Activated CD8-positive, alpha-beta memory T cell treated with anti-CD3 and anti-CD28 coated beads for 36 hours (primary cell): ENCODE measurements at regions not wholly inside any gene's neighbourhood (a gene's known extent, or its start where the extent isn't known, plus 50 kb on each side); places are given as distances from the start of the nearest gene placed in this dataset.

ENCODE experiments used
- CTCF ChIA-PET: fragments of 350-600 bp; sonication (Branson Sonifier 250); formaldehyde crosslinking; loops from one replicate; lab custom pipeline; 2021; ENCODE audit warnings: antibody characterized with exemption; lab: Charles Lee
- POLR2A ChIA-PET: fragments of 350-600 bp; sonication (Branson Sonifier 250); formaldehyde crosslinking; loops from one replicate; lab custom pipeline; 2021; ENCODE audit warnings: antibody characterized with exemption; lab: Charles Lee

DNA sequence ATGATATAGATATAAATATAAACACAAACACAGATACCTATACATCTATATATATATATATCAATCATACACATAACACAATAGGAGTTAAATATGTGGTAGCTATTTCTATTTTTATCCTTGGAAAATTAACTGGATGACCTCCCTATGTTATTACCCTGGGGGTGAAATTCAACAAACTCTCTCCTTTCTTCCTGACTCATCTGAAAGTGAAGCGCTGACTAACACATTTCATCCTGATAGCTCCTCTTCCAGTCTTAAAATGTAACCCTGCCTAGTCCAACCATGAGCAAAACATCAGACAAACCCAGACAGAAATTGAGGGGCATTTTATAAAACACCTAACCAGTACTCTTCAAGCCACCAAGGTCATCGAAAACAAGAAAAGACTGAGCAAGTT is 220.6 kb upstream of the ISX start:
- POLR2A ChIA-PET: no interaction called here
- CTCF ChIA-PET: no interaction called here

DNA sequence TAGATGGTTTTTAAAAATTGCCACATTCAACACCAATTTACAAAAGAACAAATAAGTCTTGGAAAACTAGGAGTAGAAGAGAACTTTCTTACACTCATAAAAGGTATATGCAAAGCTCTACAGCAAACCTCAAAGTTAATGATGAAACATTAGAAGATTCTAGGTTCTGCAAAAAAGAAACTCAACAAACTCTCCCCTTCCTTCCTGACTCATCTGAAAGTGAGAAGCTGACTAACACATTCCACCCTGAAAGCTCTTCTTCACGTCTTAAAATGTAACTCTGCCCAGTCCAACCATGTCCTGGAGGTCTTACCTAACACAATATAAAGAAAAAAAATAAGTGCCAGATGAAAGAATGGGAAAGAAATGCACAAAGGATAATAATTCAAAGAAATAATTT is 218.9 kb upstream of the ISX start:
- CTCF ChIA-PET: no interaction called here
- POLR2A ChIA-PET: no interaction called here

DNA sequence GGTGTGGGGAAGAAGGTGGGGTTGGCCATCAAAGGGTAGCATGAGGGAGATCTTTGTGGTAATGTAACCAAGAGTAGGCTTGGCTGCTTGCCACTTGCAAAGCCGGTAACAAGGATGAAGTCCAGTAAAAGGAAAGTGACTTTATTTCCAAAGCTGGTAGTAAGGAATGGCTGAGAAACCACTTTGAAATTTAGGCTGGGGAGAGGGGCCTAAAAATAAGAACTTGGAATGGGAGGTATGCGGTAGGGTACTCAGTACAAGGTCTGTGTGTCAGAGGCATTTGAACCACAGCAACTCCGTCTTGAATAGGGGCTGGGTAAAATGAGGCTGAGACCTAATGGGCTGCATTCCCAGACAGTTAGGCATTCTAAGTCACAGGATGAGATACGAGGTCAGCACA is 216.0 kb upstream of the ISX start:
- POLR2A ChIA-PET: no interaction called here
- CTCF ChIA-PET: no interaction called here

GRCh38 chr22:34851918-34852662 is 213.9 kb upstream of the ISX start:
- CTCF ChIA-PET: no interaction called here
- POLR2A ChIA-PET: no interaction called here

DNA sequence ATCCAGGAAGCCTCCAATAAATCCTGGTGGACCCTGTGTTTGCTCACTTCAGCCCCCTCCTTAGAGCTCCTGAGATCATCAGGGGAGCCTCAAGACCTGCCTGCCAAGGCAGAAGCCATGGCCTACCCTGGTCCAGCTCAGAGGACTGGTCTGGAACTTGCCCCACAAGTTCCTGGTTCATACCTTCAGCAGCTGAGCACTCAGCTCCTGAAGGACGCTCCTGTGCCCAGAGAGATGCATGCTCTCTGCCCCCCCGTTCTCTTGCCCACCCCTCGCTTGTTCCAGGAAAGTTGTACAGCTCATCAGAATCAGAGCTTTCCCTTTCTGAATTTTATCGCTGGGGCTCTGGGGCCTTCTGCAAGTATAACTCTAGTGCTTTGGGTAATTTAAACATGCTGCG is 210.5 kb upstream of the ISX start:
- POLR2A ChIA-PET: no interaction called here
- CTCF ChIA-PET: no interaction called here

GRCh38 chr22:34858066-34858465 is 207.9 kb upstream of the ISX start:
- ChIA-PET POLR2A (no interaction called here), CTCF (no interaction called here)

DNA sequence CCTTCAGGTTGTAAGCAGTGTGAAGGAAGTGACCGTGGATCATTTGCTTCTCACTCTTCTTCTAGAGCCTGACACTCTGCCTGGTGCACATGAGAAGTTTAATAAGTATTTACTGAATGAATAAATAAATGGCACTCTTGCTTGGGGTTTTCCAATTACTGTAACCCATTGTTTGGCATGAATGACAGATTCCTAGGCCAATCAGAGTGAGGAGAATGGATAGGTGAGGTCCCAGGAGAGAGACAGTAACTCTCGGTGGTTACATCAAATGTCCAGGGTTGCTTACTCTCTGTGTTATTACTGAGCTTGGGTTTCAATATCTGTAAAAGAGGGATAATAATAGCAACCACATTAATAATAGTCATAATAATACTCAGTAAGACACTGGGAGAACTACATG is 204.2 kb upstream of the ISX start:
- ChIA-PET POLR2A (no interaction called here), CTCF (no interaction called here)

GRCh38 chr22:34866081-34866480 is 199.9 kb upstream of the ISX start:
- ChIA-PET CTCF (interaction anchor here (0.6 kb wide), 1 partner anchor 9 kb away, joined by 3 read pairs; no protein-coding TSS in a partner anchor), POLR2A (no interaction called here)

DNA sequence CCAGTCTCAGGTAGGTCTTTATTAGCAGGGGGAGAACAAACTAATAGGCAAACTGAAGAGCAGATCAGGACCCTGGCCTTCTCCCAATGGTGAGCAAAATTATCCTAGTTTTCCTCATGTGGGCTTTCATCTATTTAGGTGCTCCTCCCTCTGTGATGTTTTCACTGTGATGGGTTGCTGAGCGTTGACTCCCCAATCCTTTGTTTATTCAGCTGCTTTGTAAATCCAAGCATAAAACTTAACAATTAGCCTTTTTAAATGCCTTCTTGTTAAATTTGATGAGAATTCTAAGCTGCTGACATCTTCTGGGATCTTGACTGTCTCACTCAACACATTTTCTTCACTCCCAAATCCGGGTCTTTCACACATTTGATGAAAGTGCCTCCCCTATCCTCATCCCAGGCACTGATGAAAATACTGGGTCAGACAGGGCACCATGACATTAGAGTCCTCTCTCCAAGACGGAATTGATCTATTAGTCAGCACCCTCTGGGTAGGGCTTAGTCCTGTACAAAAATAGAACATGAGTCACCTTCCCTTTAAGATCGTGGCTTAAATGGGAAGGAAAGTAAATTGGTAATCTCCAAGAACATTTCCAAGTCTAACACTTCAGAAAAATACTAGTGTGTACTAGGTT is 199.3 kb upstream of the ISX start:
- ChIA-PET POLR2A (no interaction called here), CTCF (no interaction called here)

DNA sequence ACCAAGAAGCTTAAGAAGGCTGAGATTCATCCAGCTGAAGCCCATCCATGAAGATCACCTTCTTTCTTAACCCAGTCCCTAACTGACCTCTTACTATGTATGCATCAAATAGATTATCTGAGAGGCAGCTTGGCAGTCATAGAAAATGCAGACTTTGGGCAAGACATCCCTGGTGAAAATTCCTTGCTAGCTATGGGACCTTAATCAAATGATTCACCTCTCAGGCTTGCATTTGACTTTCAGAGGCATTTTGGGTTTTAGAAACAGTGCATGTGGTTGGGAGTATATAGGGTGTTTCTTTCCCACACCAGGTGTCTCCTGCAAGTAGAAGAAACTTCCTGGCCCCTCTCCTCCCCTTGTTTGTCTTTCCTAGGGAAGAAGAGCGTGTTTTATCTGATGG is 188.5 kb upstream of the ISX start:
- CTCF ChIA-PET: no interaction called here
- POLR2A ChIA-PET: no interaction called here

- CTCF ChIA-PET: no interaction called here
- POLR2A ChIA-PET: no interaction called here
Measured at GRCh38 chr22:34878171-34878570, 187.8 kb upstream of the ISX start.

GRCh38 chr22:34879001-34879400 is 187.0 kb upstream of the ISX start:
- ChIA-PET POLR2A (no interaction called here), CTCF (no interaction called here)

DNA sequence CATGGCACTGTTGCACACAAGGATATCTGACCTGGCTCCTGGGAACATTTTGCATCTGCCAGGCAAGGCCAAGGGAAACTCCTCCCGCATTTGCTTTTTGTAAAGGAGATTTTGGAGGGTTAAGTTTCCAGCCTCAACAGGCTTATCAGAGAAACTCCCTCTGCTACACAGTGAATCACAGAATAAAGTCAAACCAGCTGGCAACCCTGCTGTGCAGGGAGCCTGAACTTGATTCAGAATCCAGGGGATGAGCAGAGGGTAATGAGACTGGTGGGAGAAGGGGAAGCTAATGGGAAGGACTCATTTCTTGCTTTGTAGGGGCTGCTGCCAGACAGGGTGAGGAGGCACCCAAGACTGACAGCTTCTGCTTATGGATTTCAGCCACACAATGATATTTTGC is 185.3 kb upstream of the ISX start:
- POLR2A ChIA-PET: no interaction called here
- CTCF ChIA-PET: no interaction called here

DNA sequence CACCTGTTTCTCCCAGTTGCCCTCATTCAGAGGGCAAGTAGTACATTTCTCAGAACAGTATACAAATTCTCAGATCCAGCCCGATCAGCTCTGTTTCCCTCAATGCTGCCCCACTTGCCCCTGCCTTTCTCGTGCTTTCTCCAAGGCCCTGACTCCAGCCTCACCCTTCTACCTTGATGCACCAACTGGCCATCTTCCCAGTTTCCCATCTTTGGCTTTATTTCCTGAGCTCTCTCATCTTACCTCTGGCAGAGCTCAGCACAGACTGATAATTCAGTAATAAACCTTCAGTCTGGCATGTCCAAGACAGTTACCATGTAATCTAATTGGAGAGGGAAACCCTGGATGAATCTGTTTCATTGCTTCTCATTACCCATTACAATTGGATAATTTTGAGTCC is 184.5 kb upstream of the ISX start:
- CTCF ChIA-PET: no interaction called here
- POLR2A ChIA-PET: no interaction called here

DNA sequence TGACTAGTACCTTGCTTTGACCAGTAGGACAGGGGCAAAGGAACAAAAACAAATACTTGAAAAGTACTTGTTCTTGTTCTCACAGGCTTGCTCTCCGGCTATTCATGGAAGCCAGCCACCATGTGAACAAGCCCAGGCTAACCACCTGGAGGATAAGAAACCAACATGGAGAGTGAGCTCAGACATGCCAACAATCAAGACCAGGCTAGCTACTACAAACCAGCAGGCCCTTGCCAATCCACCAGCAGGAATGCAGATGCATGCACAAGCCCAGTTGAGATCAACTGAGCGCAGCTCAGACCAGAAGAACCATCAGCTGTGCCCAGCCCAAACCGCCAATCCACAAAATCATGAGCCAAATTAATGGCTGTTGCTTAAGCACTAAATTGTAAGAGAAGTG is 180.1 kb upstream of the ISX start:
- ChIA-PET POLR2A (no interaction called here), CTCF (no interaction called here)

DNA sequence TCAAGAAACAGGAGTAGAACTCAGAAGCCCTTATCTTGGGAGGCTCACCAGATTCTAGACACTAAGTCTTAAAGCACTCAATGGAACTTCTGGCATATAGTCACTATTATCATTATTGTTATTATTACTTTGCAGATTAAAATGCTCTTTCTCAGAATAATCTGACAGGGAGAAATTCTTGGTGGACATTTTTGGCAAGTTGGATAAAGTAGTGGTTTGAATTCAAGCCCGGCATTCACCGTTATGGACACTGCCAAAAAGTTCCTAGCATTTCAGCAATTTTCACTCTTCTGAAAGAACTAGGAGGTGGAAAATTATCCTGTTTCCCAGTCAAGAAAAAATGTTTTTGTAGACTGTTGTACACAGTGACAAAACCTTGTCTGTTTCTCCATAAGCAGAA is 179.6 kb upstream of the ISX start:
- ChIA-PET POLR2A (no interaction called here), CTCF (no interaction called here)

DNA sequence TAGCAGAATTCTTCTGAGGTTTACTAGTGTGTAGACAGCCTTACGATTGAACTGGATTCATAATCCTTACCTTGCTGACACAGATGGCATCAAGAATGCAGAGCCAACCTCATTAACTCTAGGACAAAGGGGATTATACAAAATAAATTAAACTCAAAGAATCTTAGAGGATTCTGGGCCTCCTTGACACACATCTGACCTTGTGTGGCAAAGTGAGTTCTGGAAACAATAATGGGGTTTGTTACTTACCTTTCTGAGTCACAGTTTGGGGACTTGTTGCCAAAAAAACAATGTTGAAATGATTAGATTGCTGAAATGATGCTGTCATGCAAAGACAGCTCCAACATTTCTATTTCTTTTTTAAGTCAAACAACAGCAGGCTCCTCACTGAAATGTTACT is 179.1 kb upstream of the ISX start:
- ChIA-PET POLR2A (no interaction called here), CTCF (no interaction called here)

GRCh38 chr22:34897126-34897525 is 168.8 kb upstream of the ISX start:
- ChIA-PET CTCF (no interaction called here), POLR2A (no interaction called here)

DNA sequence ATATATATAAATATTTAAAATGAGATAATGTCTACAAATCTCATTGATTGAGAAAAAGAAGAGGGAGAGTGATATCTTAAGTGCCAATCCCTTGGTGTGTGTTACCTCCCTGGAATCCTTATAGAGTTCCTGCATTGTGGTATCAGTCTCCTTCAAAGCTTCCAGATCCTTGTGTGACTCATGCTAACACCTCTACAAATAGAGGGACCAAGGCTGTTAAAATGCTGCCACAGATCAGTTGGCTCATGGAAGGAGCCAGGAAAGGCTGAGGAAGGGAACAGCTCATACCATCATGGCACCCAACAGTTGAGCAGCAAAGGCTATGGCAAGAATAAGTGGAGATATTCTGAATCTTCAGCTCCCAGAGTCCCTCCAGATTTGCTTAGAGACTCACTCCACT is 163.6 kb upstream of the ISX start:
- CTCF ChIA-PET: no interaction called here
- POLR2A ChIA-PET: no interaction called here

DNA sequence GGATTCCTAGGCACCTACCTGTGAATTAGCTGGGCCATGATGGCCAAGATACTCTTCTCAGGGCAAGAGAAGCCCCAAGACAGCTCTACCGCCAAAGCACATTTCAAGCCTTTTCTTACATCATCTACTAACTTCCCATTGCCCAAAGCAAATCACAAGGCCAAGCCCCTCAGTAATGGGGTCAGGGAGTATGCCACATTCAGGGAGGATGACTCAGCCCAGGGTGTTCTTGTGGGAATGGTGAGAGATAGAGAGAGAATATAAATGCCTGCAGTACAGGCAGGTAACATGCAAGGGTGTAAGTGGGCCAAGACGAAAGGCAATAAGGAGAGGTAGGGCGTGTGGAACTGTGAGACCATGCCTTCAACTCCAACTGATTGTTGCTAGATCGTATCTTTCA is 162.5 kb upstream of the ISX start:
- ChIA-PET CTCF (no interaction called here), POLR2A (no interaction called here)

- POLR2A ChIA-PET: no interaction called here
- CTCF ChIA-PET: no interaction called here
Measured at GRCh38 chr22:34904486-34904885, 161.5 kb upstream of the ISX start.

DNA sequence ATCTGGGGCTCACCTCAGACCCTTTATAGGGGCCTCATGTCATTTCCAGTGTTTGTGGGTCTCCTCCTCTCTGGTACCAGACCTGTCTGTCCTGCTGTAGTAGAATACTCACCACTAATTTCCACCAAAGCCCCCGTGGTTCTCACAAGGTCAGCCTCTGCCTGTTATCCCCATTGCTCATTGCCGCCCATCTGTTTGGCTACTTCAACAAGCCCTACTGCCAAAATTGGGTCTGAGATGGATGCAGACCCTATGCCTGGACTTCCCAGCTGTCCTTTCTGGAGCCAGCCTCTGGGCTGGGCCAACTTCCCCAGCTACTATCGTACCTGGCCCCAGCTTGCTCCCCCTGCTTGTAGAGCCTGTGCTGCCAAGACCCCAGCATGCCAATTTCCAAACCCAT is 152.1 kb upstream of the ISX start:
- CTCF ChIA-PET: no interaction called here
- POLR2A ChIA-PET: no interaction called here
